GM12873 (cell line): ENCODE measurements at regions not wholly inside any gene's neighbourhood (a gene's known extent, or its start where the extent isn't known, plus 50 kb on each side); places are given as distances from the start of the nearest gene placed in this dataset.

Experiments used
- TF ChIP-seq, protein P1 (sequence below): IDR thresholded peaks from 2 replicates; pipeline ENCODE4 v1.5.1; 2012; ENCODE audit warnings: low read depth, mild to moderate bottlenecking, moderate library complexity, low read length, control low read depth; ENCODE audit not compliant: insufficient read depth; ENCODE audit errors: missing control alignments

DNA sequence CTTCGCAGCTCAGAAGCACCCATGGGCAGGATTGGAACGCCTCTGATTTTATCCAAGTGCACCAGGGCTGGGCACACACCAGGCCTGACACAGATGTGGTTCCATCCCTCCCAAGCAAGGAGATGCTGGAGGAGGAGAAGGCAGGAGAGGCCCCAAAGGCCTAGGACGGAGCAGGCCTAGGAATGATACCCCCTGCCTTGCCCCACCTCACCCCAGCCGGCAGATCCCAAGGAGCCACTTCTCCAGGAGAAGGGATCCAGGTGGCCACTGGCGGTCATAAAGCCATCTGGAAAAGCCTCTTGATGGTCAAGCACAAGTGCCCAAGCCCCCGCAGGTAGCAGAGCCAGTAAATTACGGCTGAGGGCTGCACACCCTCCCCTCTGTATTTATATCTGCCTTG is 211.8 kb downstream of the TBC1D2B start:
- TF ChIP-seq, protein P1, sequence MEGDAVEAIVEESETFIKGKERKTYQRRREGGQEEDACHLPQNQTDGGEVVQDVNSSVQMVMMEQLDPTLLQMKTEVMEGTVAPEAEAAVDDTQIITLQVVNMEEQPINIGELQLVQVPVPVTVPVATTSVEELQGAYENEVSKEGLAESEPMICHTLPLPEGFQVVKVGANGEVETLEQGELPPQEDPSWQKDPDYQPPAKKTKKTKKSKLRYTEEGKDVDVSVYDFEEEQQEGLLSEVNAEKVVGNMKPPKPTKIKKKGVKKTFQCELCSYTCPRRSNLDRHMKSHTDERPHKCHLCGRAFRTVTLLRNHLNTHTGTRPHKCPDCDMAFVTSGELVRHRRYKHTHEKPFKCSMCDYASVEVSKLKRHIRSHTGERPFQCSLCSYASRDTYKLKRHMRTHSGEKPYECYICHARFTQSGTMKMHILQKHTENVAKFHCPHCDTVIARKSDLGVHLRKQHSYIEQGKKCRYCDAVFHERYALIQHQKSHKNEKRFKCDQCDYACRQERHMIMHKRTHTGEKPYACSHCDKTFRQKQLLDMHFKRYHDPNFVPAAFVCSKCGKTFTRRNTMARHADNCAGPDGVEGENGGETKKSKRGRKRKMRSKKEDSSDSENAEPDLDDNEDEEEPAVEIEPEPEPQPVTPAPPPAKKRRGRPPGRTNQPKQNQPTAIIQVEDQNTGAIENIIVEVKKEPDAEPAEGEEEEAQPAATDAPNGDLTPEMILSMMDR = no peak

- TF ChIP-seq, protein P1 = no peak
These were observed 212.4 kb downstream of the TBC1D2B start for GRCh38 chr15:77865106-77865610.

- TF ChIP-seq, protein P1 = no peak
These were observed 213.1 kb downstream of the TBC1D2B start for GRCh38 chr15:77864211-77865105.

DNA sequence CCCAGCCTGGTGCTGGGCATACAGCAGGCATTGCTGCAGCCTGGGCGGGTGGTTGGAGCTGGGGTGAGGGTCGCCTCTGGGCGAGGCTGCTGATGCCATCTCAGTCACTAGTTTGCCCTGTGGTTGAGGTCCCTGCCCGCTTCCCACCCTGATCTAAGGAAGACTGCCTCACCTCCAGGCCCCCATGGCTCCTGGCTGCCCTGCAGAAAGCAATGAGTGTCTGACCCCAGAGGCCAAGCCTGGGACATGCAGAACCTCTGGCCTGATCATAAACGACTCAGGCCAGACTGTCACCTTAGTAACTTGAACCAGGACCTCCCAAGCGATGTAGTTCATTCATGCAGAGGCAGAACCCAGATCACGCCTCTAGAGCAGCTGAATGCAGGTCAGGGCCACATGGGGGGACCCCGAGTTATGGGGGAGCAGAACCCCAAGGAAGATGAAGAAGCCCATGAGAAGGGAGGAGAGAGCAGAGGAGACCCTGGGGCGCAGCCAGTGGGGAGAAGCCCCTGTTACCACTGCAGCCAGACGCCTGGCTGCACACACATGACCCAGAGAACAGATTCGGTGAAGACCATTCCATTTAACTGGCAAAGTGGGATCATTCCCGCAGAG is 213.9 kb downstream of the TBC1D2B start:
- TF ChIP-seq, protein P1 = no peak

DNA sequence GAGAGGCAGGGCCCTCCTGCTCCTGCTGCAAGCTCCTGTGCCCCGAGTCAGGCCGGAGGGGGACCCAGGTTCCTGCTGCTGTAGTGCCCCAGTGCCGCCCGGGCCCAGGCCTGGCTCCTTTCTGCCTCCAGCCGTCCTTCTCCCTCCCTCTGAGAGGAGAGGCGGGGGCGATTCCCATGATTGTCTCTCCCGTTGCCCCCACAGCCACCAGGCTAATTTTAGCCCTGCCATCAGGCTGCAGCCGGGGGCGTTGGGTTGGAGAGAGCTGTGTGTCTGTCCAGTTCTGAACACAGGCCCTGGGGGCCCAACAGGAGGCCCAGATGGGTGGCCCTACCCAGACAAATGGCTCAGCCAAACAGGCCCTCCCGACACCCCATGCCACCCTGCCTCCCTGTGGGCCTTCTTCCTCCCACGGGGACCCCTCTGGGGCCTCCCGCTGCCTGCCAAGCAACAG is 214.8 kb downstream of the TBC1D2B start:
- TF ChIP-seq, protein P1 = no peak

DNA sequence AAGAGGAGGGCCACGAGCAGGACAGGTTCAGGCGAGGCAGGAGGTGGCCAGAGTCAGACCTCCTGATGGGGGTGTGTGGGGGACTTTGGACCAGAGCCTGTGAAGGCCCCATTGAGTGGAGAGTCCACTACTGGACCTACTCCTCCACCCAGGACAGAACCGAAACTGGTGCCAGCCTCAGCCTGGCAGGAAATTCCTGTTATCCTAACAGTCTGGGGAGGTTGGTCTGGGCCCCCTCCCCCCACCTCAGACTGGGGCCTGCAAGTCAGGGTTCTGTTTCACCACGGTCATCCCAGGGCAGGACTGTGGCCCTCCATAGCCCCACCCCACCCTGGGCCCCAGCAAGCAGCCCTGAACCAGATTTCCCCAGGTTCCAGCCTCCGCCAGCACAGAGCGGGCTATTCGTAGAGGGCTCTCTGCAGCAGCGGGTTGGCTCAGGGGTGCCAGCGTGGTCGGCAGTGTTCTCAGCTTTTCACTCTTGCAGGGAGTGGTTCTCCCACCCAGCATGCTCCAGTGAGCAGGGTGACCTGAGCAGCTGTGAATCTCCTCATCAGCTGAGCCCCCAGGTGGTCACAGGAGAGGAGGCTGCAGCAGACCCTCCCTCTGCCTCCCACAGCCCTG is 217.3 kb downstream of the TBC1D2B start:
- TF ChIP-seq, protein P1 = no peak
